Progenitor cell of endocrine pancreas (in vitro differentiated cells): ENCODE measurements at regions not wholly inside any gene's neighbourhood (a gene's known extent, or its start where the extent isn't known, plus 50 kb on each side); places are given as distances from the start of the nearest gene placed in this dataset.

ENCODE experiments used
- DNase-seq: peaks from one replicate; pipeline ENCODE4 v3.0.0; 2021; ENCODE audit warnings: low spot score; ENCODE audit not compliant: unreplicated experiment
- H3K27ac Mint-ChIP-seq: 2 replicates; pipeline ENCODE4 v1.8.0; 2021; ENCODE audit warnings: mild to moderate bottlenecking, moderate library complexity, mixed read lengths
- H3K27me3 Mint-ChIP-seq: 2 replicates; pipeline ENCODE4 v1.8.0; 2021; ENCODE audit warnings: mixed read lengths
- H3K36me3 Mint-ChIP-seq: 2 replicates; pipeline ENCODE4 v1.8.0; 2022; ENCODE audit warnings: mixed read lengths; ENCODE audit not compliant: insufficient read depth
- H3K4me1 Mint-ChIP-seq: 2 replicates; pipeline ENCODE4 v1.8.0; 2021; ENCODE audit warnings: low read depth, mixed read lengths
- H3K4me3 Mint-ChIP-seq: 2 replicates; pipeline ENCODE4 v1.8.0; 2021; ENCODE audit warnings: low read depth, mild to moderate bottlenecking, moderate library complexity, mixed read lengths
- H3K9me3 Mint-ChIP-seq: 2 replicates; pipeline ENCODE4 v1.8.0; 2021; ENCODE audit warnings: low read depth, mixed read lengths
- CTCF ChIP-seq: fragments of 200-600 bp; sonication (generic); IDR thresholded peaks from one replicate; pipeline ENCODE4 v1.5.0; 2021; ENCODE audit warnings: antibody characterized with exemption, mild to moderate bottlenecking; ENCODE audit not compliant: unreplicated experiment

- no peaks in the 10 kb centered on the region for H3K4me1 Mint-ChIP-seq
- DNase-seq, result no peak
- H3K36me3 Mint-ChIP-seq, result no peaks in the 10 kb centered on the region
- no peak for TF ChIP-seq CTCF
- H3K27me3 Mint-ChIP-seq, result no peaks in the 10 kb centered on the region
- H3K4me3 Mint-ChIP-seq, result no peak overlapping the region
- H3K27ac Mint-ChIP-seq, result no peak overlapping the region
- no peaks in the 10 kb centered on the region for H3K9me3 Mint-ChIP-seq
These were observed 221.1 kb upstream of the TMTC4 start for GRCh38 chr13:100895651-100896050.

- TF ChIP-seq CTCF, result no peak
- Mint-ChIP-seq H3K27me3 (no peaks in the 10 kb centered on the region), H3K36me3 (no peaks in the 10 kb centered on the region), H3K4me3 (no peak overlapping the region), H3K9me3 (peaks cover 3% of the 10 kb centered on the region), H3K27ac (no peak overlapping the region), H3K4me1 (no peaks in the 10 kb centered on the region)
- no peak for DNase-seq
These were observed 218.4 kb upstream of the TMTC4 start for GRCh38 chr13:100892981-100893380.

GRCh38 chr13:100890645-100891044 is 216.1 kb upstream of the TMTC4 start:
- no peaks in the 10 kb centered on the region for H3K4me1 Mint-ChIP-seq
- no peak for TF ChIP-seq CTCF
- no peak overlapping the region for H3K27ac Mint-ChIP-seq
- no peaks in the 10 kb centered on the region for H3K36me3 Mint-ChIP-seq
- no peak overlapping the region for H3K4me3 Mint-ChIP-seq
- H3K27me3 Mint-ChIP-seq, result no peaks in the 10 kb centered on the region
- DNase-seq, result no peak
- peaks cover 3% of the 10 kb centered on the region for H3K9me3 Mint-ChIP-seq

- H3K4me3 Mint-ChIP-seq, result no peak overlapping the region
- H3K4me1 Mint-ChIP-seq, result no peaks in the 10 kb centered on the region
- DNase-seq, result no peak
These were observed 213.1 kb upstream of the TMTC4 start for GRCh38 chr13:100887729-100888151.

GRCh38 chr13:100883453-100883852 is 208.9 kb upstream of the TMTC4 start:
- H3K4me1 Mint-ChIP-seq, result no peaks in the 10 kb centered on the region
- no peak for DNase-seq
- TF ChIP-seq CTCF, result no peak
- H3K27ac Mint-ChIP-seq, result no peak overlapping the region
- peaks cover 2% of the 10 kb centered on the region for H3K9me3 Mint-ChIP-seq
- H3K27me3 Mint-ChIP-seq, result peaks cover 46% of the 10 kb centered on the region
- H3K4me3 Mint-ChIP-seq, result no peak overlapping the region
- H3K36me3 Mint-ChIP-seq, result no peaks in the 10 kb centered on the region

More at GRCh38 chr13:100887729-100888151, 213.1 kb upstream of the TMTC4 start:
- H3K27me3 Mint-ChIP-seq, result peaks cover 10% of the 10 kb centered on the region
- H3K27ac Mint-ChIP-seq, result no peak overlapping the region
- peaks cover 3% of the 10 kb centered on the region for H3K9me3 Mint-ChIP-seq
- TF ChIP-seq CTCF, result no peak
- no peaks in the 10 kb centered on the region for H3K36me3 Mint-ChIP-seq
